PC-9 (cell line): ENCODE measurements at regions not wholly inside any gene's neighbourhood (a gene's known extent, or its start where the extent isn't known, plus 50 kb on each side); places are given as distances from the start of the nearest gene placed in this dataset.

Experiments
- EZH2 ChIP-seq: fragments of 200-600 bp; sonication (generic); IDR thresholded peaks from 2 replicates; pipeline ENCODE4 v1.8.0; 2017; ENCODE audit warnings: antibody characterized with exemption, low read depth
- TF ChIP-seq, protein P1 (sequence below): fragments of 200-600 bp; sonication (generic); conservative IDR thresholded peaks from 2 replicates; pipeline ENCODE4 v1.6.1; 2017; ENCODE audit warnings: mixed run types, antibody characterized with exemption, mild to moderate bottlenecking, moderate library complexity

DNA sequence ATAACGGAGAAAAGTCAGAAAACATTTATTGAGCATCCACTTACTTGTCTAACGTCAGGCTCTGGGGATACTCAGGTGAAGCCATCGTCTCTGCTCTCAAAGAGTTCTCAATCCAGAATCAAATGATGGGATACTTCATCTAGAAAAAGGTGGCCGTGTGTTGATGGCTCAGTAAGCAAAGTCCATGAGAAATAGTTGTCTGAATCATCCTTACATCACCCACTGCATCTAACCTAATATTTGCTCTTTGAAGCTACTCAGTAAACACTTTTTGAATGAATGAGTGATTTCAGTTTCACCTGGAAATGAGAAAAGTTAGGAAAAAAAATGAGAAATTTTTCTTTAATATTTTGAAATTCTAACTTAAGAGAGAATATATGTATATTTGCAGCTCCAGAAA is 155.3 kb upstream of the PKN2 start:
- TF ChIP-seq, protein P1, sequence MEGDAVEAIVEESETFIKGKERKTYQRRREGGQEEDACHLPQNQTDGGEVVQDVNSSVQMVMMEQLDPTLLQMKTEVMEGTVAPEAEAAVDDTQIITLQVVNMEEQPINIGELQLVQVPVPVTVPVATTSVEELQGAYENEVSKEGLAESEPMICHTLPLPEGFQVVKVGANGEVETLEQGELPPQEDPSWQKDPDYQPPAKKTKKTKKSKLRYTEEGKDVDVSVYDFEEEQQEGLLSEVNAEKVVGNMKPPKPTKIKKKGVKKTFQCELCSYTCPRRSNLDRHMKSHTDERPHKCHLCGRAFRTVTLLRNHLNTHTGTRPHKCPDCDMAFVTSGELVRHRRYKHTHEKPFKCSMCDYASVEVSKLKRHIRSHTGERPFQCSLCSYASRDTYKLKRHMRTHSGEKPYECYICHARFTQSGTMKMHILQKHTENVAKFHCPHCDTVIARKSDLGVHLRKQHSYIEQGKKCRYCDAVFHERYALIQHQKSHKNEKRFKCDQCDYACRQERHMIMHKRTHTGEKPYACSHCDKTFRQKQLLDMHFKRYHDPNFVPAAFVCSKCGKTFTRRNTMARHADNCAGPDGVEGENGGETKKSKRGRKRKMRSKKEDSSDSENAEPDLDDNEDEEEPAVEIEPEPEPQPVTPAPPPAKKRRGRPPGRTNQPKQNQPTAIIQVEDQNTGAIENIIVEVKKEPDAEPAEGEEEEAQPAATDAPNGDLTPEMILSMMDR, result no peak
- TF ChIP-seq EZH2, result no peak
